ENCODE measurements at regions not wholly inside any gene's neighbourhood (a gene's known extent, or its start where the extent isn't known, plus 50 kb on each side); places are given as distances from the start of the nearest gene placed in this dataset.
"Not testable (repeated sequence)": the region's sequence is repeated elsewhere in the genome, so short reads cannot be mapped to it uniquely, and the experiment has no call there.

GRCh38 chr16:88168557-88168949 lies 214.2 kb upstream of the ZNF469 start:
- not testable (repeated sequence) for TF ChIP-seq POLR2A, CTCF (IDR thresholded peaks at IDR 0.05)

All from prostate gland (tissue), 2 donors.